BJ (cell line): ENCODE measurements at regions not wholly inside any gene's neighbourhood (a gene's known extent, or its start where the extent isn't known, plus 50 kb on each side); places are given as distances from the start of the nearest gene placed in this dataset.

Experiments used
- CTCF ChIA-PET: fragments of 350-600 bp; formaldehyde crosslinking; extraction: SDS; loops from one replicate; lab custom pipeline; 2021; ENCODE audit warnings: antibody characterized with exemption, inconsistent platforms; lab: Yijun Ruan, JAX
- POLR2A ChIA-PET: fragments of 300-600 bp; sonication (Branson Sonifier 250); formaldehyde crosslinking; extraction: SDS; loops from one replicate; lab custom pipeline; 2021; ENCODE audit warnings: antibody characterized with exemption; lab: Charles Lee
- DNase-seq: peaks from one replicate; pipeline ENCODE4 v3.0.0-alpha.2; 2011; ENCODE audit warnings: low read depth
- H3K27me3 ChIP-seq: 2 replicates; pipeline ENCODE4 v1.6.0; 2011; ENCODE audit warnings: low read length; ENCODE audit not compliant: control insufficient read depth, insufficient read depth
- H3K36me3 ChIP-seq: 2 replicates; pipeline ENCODE4 v1.5.1; 2011; ENCODE audit warnings: low read length; ENCODE audit not compliant: control insufficient read depth, insufficient read depth
- H3K4me3 ChIP-seq: 2 replicates; pipeline ENCODE4 v1.5.1; 2011; ENCODE audit warnings: low read depth, mild to moderate bottlenecking, control low read depth, low read length
- CTCF ChIP-seq: IDR thresholded peaks from 2 replicates; pipeline ENCODE4 v1.5.1; 2011; ENCODE audit warnings: low read depth, mild to moderate bottlenecking, control low read depth, inconsistent platforms, low read length, moderate library complexity; ENCODE audit not compliant: insufficient read depth

DNA sequence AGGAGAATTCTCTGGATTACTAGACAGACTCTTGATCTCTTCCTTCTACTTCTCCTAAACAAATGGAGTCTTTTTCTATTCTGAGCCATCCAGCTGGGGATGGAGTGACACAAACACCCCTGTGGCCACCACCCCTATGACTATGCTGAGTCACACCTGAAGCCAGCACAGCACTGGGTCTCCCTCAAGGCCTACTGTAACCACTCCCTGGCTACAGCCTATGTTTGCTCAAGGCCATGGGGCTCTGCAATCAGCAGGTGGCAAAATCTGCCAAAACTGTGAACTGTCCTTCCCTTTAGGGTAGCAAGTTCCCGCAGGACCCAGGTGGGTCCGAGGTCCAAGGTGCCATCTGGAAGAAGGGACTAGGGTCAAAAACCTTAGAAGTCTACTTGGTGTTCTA, 132.3 kb downstream of the TINAG start:
- ChIA-PET CTCF (no interaction called here), POLR2A (no interaction called here)
- no peak overlapping the region for H3K4me3 ChIP-seq
- no peak for DNase-seq
- no peak for TF ChIP-seq CTCF
- no peaks in the 10 kb centered on the region for H3K27me3 ChIP-seq
- no peaks in the 10 kb centered on the region for H3K36me3 ChIP-seq

DNA sequence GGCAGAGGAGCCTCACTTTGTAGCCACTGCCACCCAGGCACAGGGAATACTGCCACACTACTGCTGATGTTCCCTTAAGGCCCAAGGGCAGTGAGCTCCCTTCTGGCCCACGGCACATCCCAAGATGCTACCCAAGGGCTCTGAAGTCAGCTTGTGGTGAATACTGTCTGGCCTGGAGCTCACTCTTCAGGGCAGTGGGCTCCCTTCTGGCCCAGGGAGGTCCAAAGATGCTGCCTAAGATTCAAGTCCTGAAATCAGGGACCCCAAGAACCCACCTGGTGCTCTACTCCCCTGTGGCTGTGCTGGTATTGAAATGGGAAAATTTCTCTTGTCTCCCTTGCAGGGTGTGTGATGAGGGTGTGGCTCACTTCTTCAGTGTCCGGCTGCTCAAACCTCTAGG, 132.8 kb downstream of the TINAG start:
- Histone ChIP-seq H3K4me3 (no peak overlapping the region), H3K36me3 (no peaks in the 10 kb centered on the region), H3K27me3 (no peaks in the 10 kb centered on the region)
- DNase-seq, result no peak
- POLR2A ChIA-PET, result interaction anchor here (0.6 kb wide), 1 partner anchor 242 kb away, joined by 3 read pairs; no protein-coding TSS in a partner anchor
- CTCF ChIA-PET, result interaction anchor here (0.9 kb wide), 1 partner anchor 183 kb away, joined by 4 read pairs; no protein-coding TSS in a partner anchor
- no peak for TF ChIP-seq CTCF

DNA sequence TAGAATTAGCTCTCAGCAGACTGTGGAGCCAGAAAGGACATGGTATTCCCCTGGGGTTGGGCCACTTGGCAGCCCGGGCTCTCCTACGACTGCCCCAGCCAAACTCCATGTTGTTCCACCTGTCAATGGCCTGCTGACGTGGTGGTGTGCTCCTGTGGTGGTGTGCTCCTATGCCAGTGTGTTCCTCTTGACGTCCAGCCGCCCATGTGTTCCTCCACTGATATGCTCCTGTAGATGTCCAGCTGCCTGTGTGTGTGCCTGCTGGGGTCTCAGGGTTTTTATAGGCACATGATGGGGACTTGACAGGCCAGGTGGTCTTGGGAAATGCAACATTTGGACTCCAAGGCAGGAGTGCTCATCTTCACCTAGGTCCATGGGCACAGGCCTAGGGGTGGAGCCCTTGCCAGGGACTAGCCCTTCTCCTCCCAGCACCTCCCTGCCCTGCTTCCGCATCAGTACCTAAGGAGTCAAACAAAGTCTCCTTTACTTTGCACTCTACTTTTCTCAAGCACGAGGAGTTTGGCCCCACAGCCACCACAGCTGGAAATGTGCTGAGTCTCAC, 133.5 kb downstream of the TINAG start:
- POLR2A ChIA-PET, result interaction anchor here (0.6 kb wide), 1 partner anchor 241 kb away, joined by 3 read pairs; no protein-coding TSS in a partner anchor
- TF ChIP-seq CTCF, result no peak
- CTCF ChIA-PET, result interaction anchor here (0.9 kb wide), 2 partner anchors 20 to 184 kb away, joined by 3 to 4 read pairs; no protein-coding TSS in a partner anchor
- H3K4me3 ChIP-seq, result no peak overlapping the region
- DNase-seq, result no peak
- no peaks in the 10 kb centered on the region for H3K27me3 ChIP-seq
- no peaks in the 10 kb centered on the region for H3K36me3 ChIP-seq

DNA sequence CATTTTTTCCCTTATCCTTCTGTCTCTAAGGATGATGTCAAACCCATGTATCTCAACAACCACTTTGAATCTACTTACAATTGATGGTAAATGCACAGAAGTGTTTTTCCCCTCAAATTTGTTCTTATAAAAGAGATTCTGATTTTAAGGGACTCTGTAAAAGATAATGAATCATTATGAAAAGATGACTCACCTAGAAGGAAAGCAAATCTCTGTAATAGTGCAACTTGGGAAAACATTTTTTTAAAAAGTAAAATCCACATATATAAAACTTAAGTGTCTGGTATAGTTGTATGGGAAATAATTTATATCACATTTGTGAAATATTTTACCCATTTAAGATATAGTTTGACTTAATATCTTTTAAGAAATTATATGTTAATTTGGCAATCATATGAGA, 137.0 kb downstream of the TINAG start:
- no peak for DNase-seq
- POLR2A ChIA-PET, result no interaction called here
- H3K36me3 ChIP-seq, result no peaks in the 10 kb centered on the region
- no peak for TF ChIP-seq CTCF
- no peak overlapping the region for H3K4me3 ChIP-seq
- CTCF ChIA-PET, result no interaction called here
- no peaks in the 10 kb centered on the region for H3K27me3 ChIP-seq

- no peak overlapping the region for H3K4me3 ChIP-seq
- no peaks in the 10 kb centered on the region for H3K36me3 ChIP-seq
- CTCF ChIA-PET, result no interaction called here
- no peak for TF ChIP-seq CTCF
- no peak for DNase-seq
- POLR2A ChIA-PET, result no interaction called here
- no peaks in the 10 kb centered on the region for H3K27me3 ChIP-seq
These were observed 140.4 kb downstream of the TINAG start for GRCh38 chr6:54448617-54449016.
